Trophoblast cell (in vitro differentiated cells and primary cell): ENCODE measurements at regions not wholly inside any gene's neighbourhood (a gene's known extent, or its start where the extent isn't known, plus 50 kb on each side); places are given as distances from the start of the nearest gene placed in this dataset.

ENCODE experiments used
- DNase-seq, 2 donors: peaks; one replicate each; pipeline ENCODE4 v3.0.0-alpha.2; 2016
- H2AFZ ChIP-seq: 2 replicates; pipeline ENCODE4 v1.6.1; 2013; ENCODE audit warnings: low read length, moderate library complexity, mild to moderate bottlenecking; ENCODE audit not compliant: insufficient read depth, poor library complexity
- H2AK5ac ChIP-seq: 2 replicates; pipeline ENCODE4 v1.6.1; 2013; ENCODE audit warnings: mild to moderate bottlenecking, low read length
- H2BK120ac ChIP-seq: 2 replicates; pipeline ENCODE4 v1.6.1; 2013; ENCODE audit warnings: low read length, mild to moderate bottlenecking, moderate library complexity; ENCODE audit not compliant: insufficient read depth, poor library complexity
- H2BK12ac ChIP-seq: 2 replicates; pipeline ENCODE4 v1.6.1; 2013; ENCODE audit warnings: mild to moderate bottlenecking, low read length, moderate library complexity
- H2BK5ac ChIP-seq: 2 replicates; pipeline ENCODE4 v1.6.1; 2013; ENCODE audit warnings: low read length, low read depth, moderate library complexity, mild to moderate bottlenecking; ENCODE audit not compliant: poor library complexity
- H3K14ac ChIP-seq: 2 replicates; pipeline ENCODE4 v1.6.1; 2013; ENCODE audit warnings: mild to moderate bottlenecking, low read length
- H3K18ac ChIP-seq: 2 replicates; pipeline ENCODE4 v1.6.1; 2013; ENCODE audit warnings: mild to moderate bottlenecking, low read length
- H3K23ac ChIP-seq: 2 replicates; pipeline ENCODE4 v1.6.1; 2013; ENCODE audit warnings: low read length
- H3K27ac ChIP-seq: 2 replicates; pipeline ENCODE4 v1.5.1; 2013; ENCODE audit warnings: low read depth, mild to moderate bottlenecking, inconsistent platforms, low read length, moderate library complexity
- H3K27me3 ChIP-seq: 2 replicates; pipeline ENCODE4 v1.6.1; 2013; ENCODE audit warnings: inconsistent platforms, mild to moderate bottlenecking, low read length, moderate library complexity; ENCODE audit not compliant: insufficient read depth
- H3K36me3 ChIP-seq, 2 experiments: 1 replicate in 1 of 2; 2 replicates in 1 of 2; pipeline ENCODE4 v1.6.1; 2013; ENCODE audit warnings: low read length in 2 of 2, mild to moderate bottlenecking in 2 of 2, moderate library complexity in 1 of 2; ENCODE audit not compliant: insufficient read depth in 2 of 2, control insufficient read depth in 1 of 2
- H3K4ac ChIP-seq: 2 replicates; pipeline ENCODE4 v1.6.1; 2013; ENCODE audit warnings: low read depth, mild to moderate bottlenecking, low read length, moderate library complexity
- H3K4me1 ChIP-seq, 2 experiments: 1 replicate in 1 of 2; 2 replicates in 1 of 2; pipeline ENCODE4 v1.6.1; 2013; ENCODE audit warnings: low read length in 2 of 2, mild to moderate bottlenecking in 2 of 2, moderate library complexity in 1 of 2; ENCODE audit not compliant: insufficient read depth in 2 of 2, control insufficient read depth in 1 of 2
- H3K4me2 ChIP-seq: 2 replicates; pipeline ENCODE4 v1.6.1; 2013; ENCODE audit warnings: inconsistent platforms, mild to moderate bottlenecking, low read length, moderate library complexity
- H3K4me3 ChIP-seq: 2 replicates; pipeline ENCODE4 v1.5.1; 2013; ENCODE audit warnings: mild to moderate bottlenecking, low read depth, low read length, inconsistent platforms
- H3K79me1 ChIP-seq: one replicate; pipeline ENCODE4 v1.6.1; 2013; ENCODE audit warnings: low read length
- H3K79me2 ChIP-seq: 2 replicates; pipeline ENCODE4 v1.6.1; 2013; ENCODE audit warnings: low read length, mild to moderate bottlenecking; ENCODE audit not compliant: control insufficient read depth, insufficient read depth, poor library complexity
- H3K9ac ChIP-seq: 2 replicates; pipeline ENCODE4 v1.6.1; 2013; ENCODE audit warnings: mild to moderate bottlenecking, low read length
- H3K9me3 ChIP-seq: 2 replicates; pipeline ENCODE4 v1.6.1; 2013; ENCODE audit warnings: low read depth, mild to moderate bottlenecking, control low read depth, inconsistent platforms, low read length; ENCODE audit not compliant: insufficient read depth
- H4K12ac ChIP-seq: 2 replicates; pipeline ENCODE4 v1.6.1; 2013; ENCODE audit warnings: low read depth, mild to moderate bottlenecking, low read length, moderate library complexity
- H4K8ac ChIP-seq: 2 replicates; pipeline ENCODE4 v1.6.1; 2013; ENCODE audit warnings: low read depth, mild to moderate bottlenecking, low read length, moderate library complexity
- H4K91ac ChIP-seq: one replicate; pipeline ENCODE4 v1.6.1; 2013; ENCODE audit warnings: low read depth, mild to moderate bottlenecking, low read length, moderate library complexity
- WGBS: extraction: QIAGEN DNeasy Blood & Tissue Kit; methylation state at CpG from one replicate; pipeline ENCODE4 v1.1.7; 2013; ENCODE audit warnings: missing lambda C conversion rate; ENCODE audit not compliant: insufficient read length, insufficient coverage; ENCODE audit errors: extremely low coverage; 5-methylcytosine and 5-hydroxymethylcytosine counted together

DNA sequence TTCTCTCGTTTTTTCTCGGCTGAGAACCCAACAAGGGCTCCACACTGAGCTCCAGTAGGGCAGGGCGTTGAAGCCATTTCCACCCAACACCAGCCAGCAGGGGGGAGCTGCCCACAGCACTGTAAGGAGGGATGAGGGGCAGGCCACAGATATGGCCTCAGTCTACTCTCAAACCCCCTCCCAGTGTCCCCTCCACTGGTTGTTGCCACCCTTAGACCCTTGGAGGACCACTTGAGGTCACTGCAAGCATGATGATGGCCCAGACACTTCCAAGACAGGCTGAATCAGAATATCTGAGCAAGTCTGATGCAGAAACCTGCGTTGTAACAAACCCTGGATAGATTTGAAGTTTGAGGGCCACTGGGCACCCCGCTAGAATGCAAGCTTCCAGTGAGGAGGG lies 217.0 kb upstream of the CST7 start:
- no peak overlapping the region for H3K23ac ChIP-seq

DNA sequence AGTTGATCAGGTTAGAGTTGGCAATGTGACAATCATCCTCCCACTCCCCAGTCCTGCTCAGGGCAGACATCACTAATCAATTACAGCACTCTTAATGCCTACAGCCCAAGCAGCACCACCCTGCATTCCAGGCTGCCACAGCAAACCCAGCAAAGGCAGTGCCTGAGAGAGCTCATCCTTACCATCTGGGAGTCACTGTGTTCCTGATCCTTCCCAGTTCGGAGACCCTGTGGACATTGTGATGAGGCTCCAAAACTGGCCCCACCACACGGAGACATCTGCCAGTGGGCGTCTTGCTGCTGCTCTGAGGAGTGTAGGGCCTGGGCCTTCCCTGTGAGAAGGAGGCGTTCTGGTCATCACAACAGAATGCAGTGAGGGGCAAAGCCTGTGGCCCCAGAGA lies 216.5 kb upstream of the CST7 start:
- no peak overlapping the region for H4K8ac ChIP-seq
- no peak overlapping the region for H3K4ac ChIP-seq
- H3K79me1 ChIP-seq = no peaks in the 10 kb centered on the region
- H3K4me3 ChIP-seq = no peak overlapping the region
- H3K23ac ChIP-seq = no peak overlapping the region
- no peaks in the 10 kb centered on the region for H3K36me3 ChIP-seq
- no peaks in the 10 kb centered on the region for H3K4me1 ChIP-seq
- DNase-seq = no peak
- H4K12ac ChIP-seq = no peak overlapping the region
- peaks cover 5% of the 10 kb centered on the region for H3K9me3 ChIP-seq
- no peak overlapping the region for H2BK120ac ChIP-seq
- no peak overlapping the region for H4K91ac ChIP-seq
- no peak overlapping the region for H3K9ac ChIP-seq
- H2AFZ ChIP-seq = no peak overlapping the region
- H2BK12ac ChIP-seq = no peak overlapping the region
- H3K79me2 ChIP-seq = no peaks in the 10 kb centered on the region
- H3K4me2 ChIP-seq = no peak overlapping the region
- no peak overlapping the region for H2AK5ac ChIP-seq
- H3K27ac ChIP-seq = no peak overlapping the region
- WGBS = no CpG with 5 or more reads among the region's 4 CpGs
- H3K18ac ChIP-seq = no peak overlapping the region
- no peaks in the 10 kb centered on the region for H3K27me3 ChIP-seq
- H2BK5ac ChIP-seq = no peak overlapping the region
- no peak overlapping the region for H3K14ac ChIP-seq

More for the DNA sequence above, 217.0 kb upstream of the CST7 start:
- H3K4me2 ChIP-seq = no peak overlapping the region
- no peaks in the 10 kb centered on the region for H3K79me2 ChIP-seq
- H4K8ac ChIP-seq = no peak overlapping the region
- H2BK120ac ChIP-seq = no peak overlapping the region
- no peak overlapping the region for H2AFZ ChIP-seq
- no peak overlapping the region for H2AK5ac ChIP-seq
- no peaks in the 10 kb centered on the region for H3K36me3 ChIP-seq
- H3K79me1 ChIP-seq = no peaks in the 10 kb centered on the region
- H3K4ac ChIP-seq = no peak overlapping the region
- no peak overlapping the region for H2BK12ac ChIP-seq
- no peak overlapping the region for H2BK5ac ChIP-seq
- no CpG with 5 or more reads among the region's 5 CpGs for WGBS
- DNase-seq = no peak
- no peak overlapping the region for H3K14ac ChIP-seq
- peaks cover 5% of the 10 kb centered on the region for H3K9me3 ChIP-seq
- H3K27ac ChIP-seq = no peak overlapping the region
- H4K12ac ChIP-seq = no peak overlapping the region
- no peaks in the 10 kb centered on the region for H3K27me3 ChIP-seq
- no peak overlapping the region for H3K9ac ChIP-seq
- H3K18ac ChIP-seq = no peak overlapping the region
- H3K4me3 ChIP-seq = no peak overlapping the region
- H4K91ac ChIP-seq = no peak overlapping the region
- no peaks in the 10 kb centered on the region for H3K4me1 ChIP-seq

- Histone ChIP-seq H4K91ac (no peak overlapping the region), H2BK12ac (no peak overlapping the region), H2AFZ (no peak overlapping the region), H3K27ac (no peak overlapping the region), H3K27me3 (no peaks in the 10 kb centered on the region), H3K4ac (no peak overlapping the region), H3K23ac (no peak overlapping the region), H2AK5ac (no peak overlapping the region), H3K4me1 (no peaks in the 10 kb centered on the region), H3K79me1 (no peaks in the 10 kb centered on the region), H4K12ac (no peak overlapping the region), H3K4me2 (no peak overlapping the region), H3K14ac (no peak overlapping the region), H4K8ac (no peak overlapping the region), H3K79me2 (no peaks in the 10 kb centered on the region), H3K18ac (no peak overlapping the region), H2BK120ac (no peak overlapping the region), H3K9ac (no peak overlapping the region), H3K36me3 (no peaks in the 10 kb centered on the region), H3K4me3 (no peak overlapping the region), H3K9me3 (peaks cover 7% of the 10 kb centered on the region), H2BK5ac (no peak overlapping the region)
- WGBS = no CpG with 5 or more reads among the region's 1 CpG
- no peak for DNase-seq
These were observed 215.7 kb upstream of the CST7 start for GRCh38 chr20:24733416-24733815.

GRCh38 chr20:24734139-24734538 lies 214.9 kb upstream of the CST7 start:
- no CpG with 5 or more reads among the region's 10 CpGs for WGBS
- no peaks in the 10 kb centered on the region for H3K79me2 ChIP-seq
- no peak overlapping the region for H3K23ac ChIP-seq
- H3K18ac ChIP-seq = no peak overlapping the region
- no peak overlapping the region for H3K4me2 ChIP-seq
- peaks cover 7% of the 10 kb centered on the region for H3K9me3 ChIP-seq
- H4K12ac ChIP-seq = no peak overlapping the region
- H3K36me3 ChIP-seq = no peaks in the 10 kb centered on the region
- H2AFZ ChIP-seq = no peak overlapping the region
- H2BK5ac ChIP-seq = no peak overlapping the region
- no peak overlapping the region for H2BK120ac ChIP-seq
- H3K4me1 ChIP-seq = no peaks in the 10 kb centered on the region
- no peak overlapping the region for H3K27ac ChIP-seq
- no peaks in the 10 kb centered on the region for H3K79me1 ChIP-seq
- no peak overlapping the region for H3K4ac ChIP-seq
- H3K9ac ChIP-seq = no peak overlapping the region
- no peak for DNase-seq
- no peak overlapping the region for H4K8ac ChIP-seq
- no peaks in the 10 kb centered on the region for H3K27me3 ChIP-seq
- no peak overlapping the region for H3K4me3 ChIP-seq
- no peak overlapping the region for H2AK5ac ChIP-seq
- H2BK12ac ChIP-seq = no peak overlapping the region
- no peak overlapping the region for H4K91ac ChIP-seq
- no peak overlapping the region for H3K14ac ChIP-seq
